ENCODE measurements at regions not wholly inside any gene's neighbourhood (a gene's known extent, or its start where the extent isn't known, plus 50 kb on each side); places are given as distances from the start of the nearest gene placed in this dataset.

- TF ChIP-seq CTCF (IDR thresholded peaks at IDR 0.05) (no peak), EP300 (IDR thresholded peaks at IDR 0.05) (no peak)
These were observed 162.2 kb downstream of the OLFM1 start for GRCh38 chr9:135249711-135250110.
